Neural cell (in vitro differentiated cells): ENCODE measurements at regions not wholly inside any gene's neighbourhood (a gene's known extent, or its start where the extent isn't known, plus 50 kb on each side); places are given as distances from the start of the nearest gene placed in this dataset.

Experiments
- EP300 ChIP-seq: fragments of 450-650 bp; conservative IDR thresholded peaks from 2 replicates; pipeline ENCODE4 v1.6.1; 2014; ENCODE audit warnings: antibody characterized with exemption, mild to moderate bottlenecking, moderate library complexity; ENCODE audit not compliant: poor library complexity, severe bottlenecking
- EZH2 ChIP-seq: fragments of 200-600, 300-800 bp; shearing (Covaris generic), sonication (generic); IDR thresholded peaks from 2 replicates; pipeline ENCODE4 v1.6.1; 2014; ENCODE audit warnings: antibody characterized with exemption, low read length, borderline replicate concordance, mild to moderate bottlenecking; ENCODE audit not compliant: insufficient read depth, poor library complexity, severe bottlenecking
- MXI1 ChIP-seq: fragments of 450-650 bp; conservative IDR thresholded peaks from 2 replicates; pipeline ENCODE4 v1.6.1; 2014; ENCODE audit warnings: antibody characterized with exemption, mild to moderate bottlenecking; ENCODE audit not compliant: poor library complexity, severe bottlenecking
- POLR2AphosphoS5 ChIP-seq: IDR thresholded peaks from 2 replicates; pipeline ENCODE4 v1.6.1; 2012
- RAD21 ChIP-seq: fragments of 450-650 bp; conservative IDR thresholded peaks from 2 replicates; pipeline ENCODE4 v1.6.1; 2014; ENCODE audit warnings: antibody characterized with exemption, mild to moderate bottlenecking, moderate library complexity
- TAF1 ChIP-seq: IDR thresholded peaks from 2 replicates; pipeline ENCODE4 v1.6.1; 2012; ENCODE audit warnings: low read depth
- TF ChIP-seq, protein P1 (sequence below): fragments of 450-650 bp; IDR thresholded peaks from 2 replicates; pipeline ENCODE4 v1.5.1; 2014; ENCODE audit warnings: antibody characterized with exemption, mild to moderate bottlenecking, moderate library complexity; ENCODE audit not compliant: poor library complexity, severe bottlenecking
- TF ChIP-seq, protein P2 (sequence below): IDR thresholded peaks from 2 replicates; pipeline ENCODE4 v1.6.1; 2012; ENCODE audit warnings: borderline replicate concordance

DNA sequence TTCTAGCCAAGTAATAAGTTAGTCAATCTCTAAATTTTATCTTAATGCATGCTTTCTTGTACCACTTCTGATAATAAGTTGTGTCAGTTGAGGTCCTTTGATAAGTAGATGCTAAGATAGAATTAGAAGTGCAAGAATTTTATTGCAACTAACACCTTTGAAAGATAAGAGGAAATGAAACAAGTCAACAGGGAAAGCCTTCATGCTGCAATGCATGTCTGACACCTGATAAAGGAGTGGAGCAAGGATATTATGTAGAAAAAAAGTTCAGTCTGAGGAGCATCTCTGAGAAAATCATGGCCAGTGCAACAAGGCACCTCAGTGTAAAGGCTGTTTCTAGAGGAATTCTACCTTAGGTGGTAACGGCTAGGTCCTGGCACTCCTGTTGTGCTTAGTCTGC lies 210.7 kb upstream of the PPP1R2C start:
- TF ChIP-seq POLR2AphosphoS5 (no peak), EZH2 (no peak), EP300 (no peak), TAF1 (no peak), MXI1 (no peak), RAD21 (no peak)
- TF ChIP-seq, protein P1, sequence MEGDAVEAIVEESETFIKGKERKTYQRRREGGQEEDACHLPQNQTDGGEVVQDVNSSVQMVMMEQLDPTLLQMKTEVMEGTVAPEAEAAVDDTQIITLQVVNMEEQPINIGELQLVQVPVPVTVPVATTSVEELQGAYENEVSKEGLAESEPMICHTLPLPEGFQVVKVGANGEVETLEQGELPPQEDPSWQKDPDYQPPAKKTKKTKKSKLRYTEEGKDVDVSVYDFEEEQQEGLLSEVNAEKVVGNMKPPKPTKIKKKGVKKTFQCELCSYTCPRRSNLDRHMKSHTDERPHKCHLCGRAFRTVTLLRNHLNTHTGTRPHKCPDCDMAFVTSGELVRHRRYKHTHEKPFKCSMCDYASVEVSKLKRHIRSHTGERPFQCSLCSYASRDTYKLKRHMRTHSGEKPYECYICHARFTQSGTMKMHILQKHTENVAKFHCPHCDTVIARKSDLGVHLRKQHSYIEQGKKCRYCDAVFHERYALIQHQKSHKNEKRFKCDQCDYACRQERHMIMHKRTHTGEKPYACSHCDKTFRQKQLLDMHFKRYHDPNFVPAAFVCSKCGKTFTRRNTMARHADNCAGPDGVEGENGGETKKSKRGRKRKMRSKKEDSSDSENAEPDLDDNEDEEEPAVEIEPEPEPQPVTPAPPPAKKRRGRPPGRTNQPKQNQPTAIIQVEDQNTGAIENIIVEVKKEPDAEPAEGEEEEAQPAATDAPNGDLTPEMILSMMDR, result no peak
- TF ChIP-seq, protein P2, sequence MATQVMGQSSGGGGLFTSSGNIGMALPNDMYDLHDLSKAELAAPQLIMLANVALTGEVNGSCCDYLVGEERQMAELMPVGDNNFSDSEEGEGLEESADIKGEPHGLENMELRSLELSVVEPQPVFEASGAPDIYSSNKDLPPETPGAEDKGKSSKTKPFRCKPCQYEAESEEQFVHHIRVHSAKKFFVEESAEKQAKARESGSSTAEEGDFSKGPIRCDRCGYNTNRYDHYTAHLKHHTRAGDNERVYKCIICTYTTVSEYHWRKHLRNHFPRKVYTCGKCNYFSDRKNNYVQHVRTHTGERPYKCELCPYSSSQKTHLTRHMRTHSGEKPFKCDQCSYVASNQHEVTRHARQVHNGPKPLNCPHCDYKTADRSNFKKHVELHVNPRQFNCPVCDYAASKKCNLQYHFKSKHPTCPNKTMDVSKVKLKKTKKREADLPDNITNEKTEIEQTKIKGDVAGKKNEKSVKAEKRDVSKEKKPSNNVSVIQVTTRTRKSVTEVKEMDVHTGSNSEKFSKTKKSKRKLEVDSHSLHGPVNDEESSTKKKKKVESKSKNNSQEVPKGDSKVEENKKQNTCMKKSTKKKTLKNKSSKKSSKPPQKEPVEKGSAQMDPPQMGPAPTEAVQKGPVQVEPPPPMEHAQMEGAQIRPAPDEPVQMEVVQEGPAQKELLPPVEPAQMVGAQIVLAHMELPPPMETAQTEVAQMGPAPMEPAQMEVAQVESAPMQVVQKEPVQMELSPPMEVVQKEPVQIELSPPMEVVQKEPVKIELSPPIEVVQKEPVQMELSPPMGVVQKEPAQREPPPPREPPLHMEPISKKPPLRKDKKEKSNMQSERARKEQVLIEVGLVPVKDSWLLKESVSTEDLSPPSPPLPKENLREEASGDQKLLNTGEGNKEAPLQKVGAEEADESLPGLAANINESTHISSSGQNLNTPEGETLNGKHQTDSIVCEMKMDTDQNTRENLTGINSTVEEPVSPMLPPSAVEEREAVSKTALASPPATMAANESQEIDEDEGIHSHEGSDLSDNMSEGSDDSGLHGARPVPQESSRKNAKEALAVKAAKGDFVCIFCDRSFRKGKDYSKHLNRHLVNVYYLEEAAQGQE, result no peak
